ENCODE measurements at regions not wholly inside any gene's neighbourhood (a gene's known extent, or its start where the extent isn't known, plus 50 kb on each side); places are given as distances from the start of the nearest gene placed in this dataset.

DNA sequence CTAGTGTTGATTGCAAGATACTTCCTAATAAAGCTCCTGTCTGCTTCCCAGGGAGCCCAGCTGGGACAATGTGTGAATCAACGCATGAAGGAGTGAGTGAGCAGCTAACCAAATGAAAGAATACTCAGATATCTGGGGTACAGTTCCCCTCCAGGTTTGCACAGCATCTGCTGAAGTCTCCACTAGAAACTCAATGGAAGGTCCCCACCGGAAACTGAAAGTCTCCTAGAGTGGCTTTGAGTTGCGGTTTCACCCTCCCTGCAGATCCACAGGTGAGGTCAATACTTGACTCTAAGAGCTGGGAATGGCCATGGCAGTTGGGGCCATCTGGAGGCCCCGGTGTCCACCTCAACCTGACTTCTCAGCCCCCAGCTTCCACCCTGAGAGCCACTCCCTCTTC, 198.2 kb upstream of the MSX2 start:
- DNase-seq (ENCODE audit: low spot score), result no peak
- Mint-ChIP-seq H3K4me3 (no peak overlapping the region), H3K27ac (no peak overlapping the region), H3K4me1 (peaks cover 20% of the 10 kb centered on the region), H3K27me3 (ENCODE audit: insufficient read depth, low read depth) (peaks cover 52% of the 10 kb centered on the region), H3K9me3 (no peaks in the 10 kb centered on the region), H3K36me3 (no peaks in the 10 kb centered on the region)
- Histone ChIP-seq H3K27ac (no peak overlapping the region), H4K20me1 (ENCODE audit: low read depth) (no peaks in the 10 kb centered on the region), H3K27me3 (no peaks in the 10 kb centered on the region), H2AFZ (replicated peaks) (no peak overlapping the region), H3K9ac (no peak overlapping the region), H3K36me3 (no peaks in the 10 kb centered on the region), H3K9me3 (ENCODE audit: low read depth) (no peaks in the 10 kb centered on the region), H3F3A (ENCODE audit: low read depth) (peaks cover 18% of the 10 kb centered on the region), H3K4me3 (no peak overlapping the region), H3K4me2 (no peak overlapping the region), H3K4me1 (peaks cover 12% of the 10 kb centered on the region), H3K79me2 (ENCODE audit: low read depth) (no peaks in the 10 kb centered on the region)
- TF ChIP-seq EZH2 (IDR thresholded peaks at IDR 0.05) (no peak), CTCF (IDR thresholded peaks at IDR 0.05) (no peak), EZH2phosphoT487 (IDR thresholded peaks at IDR 0.05) (no peak)

DNA sequence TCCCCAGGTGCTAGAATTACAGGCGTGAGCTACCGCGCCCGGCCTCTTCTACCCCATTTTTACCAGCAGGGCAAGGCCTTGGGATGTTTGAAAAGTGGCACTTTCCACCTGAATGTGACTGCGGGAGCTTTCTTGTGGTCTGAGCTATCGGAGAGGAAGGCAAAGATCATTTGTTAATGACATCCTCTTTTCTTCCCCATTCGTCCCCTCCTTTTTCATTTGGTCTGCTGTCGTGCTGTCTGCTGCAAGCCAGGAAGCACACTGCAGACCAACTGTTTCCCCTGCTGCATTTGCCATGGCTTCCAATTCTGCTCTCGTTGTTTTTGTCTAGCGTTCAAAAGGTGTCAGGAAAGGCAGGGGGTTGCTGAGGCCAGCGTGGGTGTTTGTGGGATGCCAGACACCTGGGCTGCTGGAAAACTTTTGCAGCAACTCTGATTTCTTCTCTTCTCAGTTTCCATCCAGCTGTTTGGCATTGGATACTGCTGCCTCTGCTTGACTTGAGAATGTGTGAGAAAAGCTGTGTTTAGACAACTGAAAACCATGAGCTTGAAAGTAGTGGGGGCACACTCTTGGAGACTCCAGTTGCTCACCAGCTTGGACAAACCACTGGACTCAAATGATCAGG, 196.4 kb upstream of the MSX2 start:
- H3K36me3 Mint-ChIP-seq, result no peaks in the 10 kb centered on the region
- TF ChIP-seq EZH2 (IDR thresholded peaks at IDR 0.05) (no peak), CTCF (IDR thresholded peaks at IDR 0.05) (no peak), EZH2phosphoT487 (IDR thresholded peaks at IDR 0.05) (no peak)
- H3K4me3 ChIP-seq, result no peak overlapping the region
- H4K20me1 ChIP-seq (ENCODE audit: low read depth), result no peaks in the 10 kb centered on the region
- peaks cover 36% of the 10 kb centered on the region for H3K4me1 Mint-ChIP-seq
- no peaks in the 10 kb centered on the region for H3K9me3 Mint-ChIP-seq
- H3K27ac ChIP-seq, result no peak overlapping the region
- H3K4me3 Mint-ChIP-seq, result no peak overlapping the region
- peaks cover 27% of the 10 kb centered on the region for H3K4me1 ChIP-seq
- peak overlapping the region; percentile 16 for H3K4me2 ChIP-seq
- no peaks in the 10 kb centered on the region for H3K79me2 ChIP-seq (ENCODE audit: low read depth)
- no peaks in the 10 kb centered on the region for H3K36me3 ChIP-seq
- no peak for DNase-seq (ENCODE audit: low spot score)
- H3K27me3 ChIP-seq, result no peaks in the 10 kb centered on the region
- H3K9me3 ChIP-seq (ENCODE audit: low read depth), result no peaks in the 10 kb centered on the region
- H3K27ac Mint-ChIP-seq, result no peak overlapping the region
- H3K27me3 Mint-ChIP-seq (ENCODE audit: insufficient read depth, low read depth), result peaks cover 47% of the 10 kb centered on the region
- peaks cover 27% of the 10 kb centered on the region for H3F3A ChIP-seq (ENCODE audit: low read depth)
- H3K9ac ChIP-seq, result no peak overlapping the region
- H2AFZ ChIP-seq (replicated peaks), result no peak overlapping the region

DNA sequence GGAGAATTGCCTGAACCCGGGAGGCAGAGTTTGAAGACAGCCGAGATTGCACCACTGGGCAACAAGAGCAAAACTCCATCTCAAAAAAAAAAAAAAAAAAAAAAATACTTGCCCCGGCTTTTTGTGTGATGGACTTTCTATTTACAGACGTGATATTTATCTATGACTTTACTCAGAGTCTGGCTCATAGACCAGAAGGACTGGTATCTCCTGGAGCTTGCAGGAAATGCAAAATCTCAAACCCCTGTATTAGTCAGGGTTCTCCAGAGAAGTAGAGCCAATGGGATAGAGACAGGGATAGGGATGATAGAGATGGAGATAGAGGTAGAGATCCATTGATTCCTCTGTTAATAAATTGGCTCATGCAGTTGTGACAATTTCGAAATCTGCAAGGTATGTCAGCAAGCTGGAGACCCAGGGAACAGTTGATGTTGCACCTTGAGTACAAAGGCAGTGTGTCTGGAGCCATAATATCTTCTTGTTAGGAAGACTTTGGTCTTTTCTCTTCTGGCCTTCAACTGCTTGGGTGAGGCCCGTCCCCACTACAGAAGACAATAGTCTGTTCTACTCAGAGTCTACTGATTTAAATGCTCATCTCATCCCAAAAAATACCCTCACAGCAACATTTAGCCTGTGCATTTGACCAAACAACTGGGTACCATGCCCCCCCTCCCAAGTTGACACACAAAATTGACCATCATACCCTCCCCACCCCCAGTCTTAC, 195.4 kb upstream of the MSX2 start:
- Histone ChIP-seq H3K79me2 (ENCODE audit: low read depth) (no peaks in the 10 kb centered on the region), H3K9me3 (ENCODE audit: low read depth) (no peaks in the 10 kb centered on the region), H3K9ac (no peak overlapping the region), H3K4me2 (no peak overlapping the region), H3K27me3 (no peaks in the 10 kb centered on the region), H3K4me1 (peaks cover 36% of the 10 kb centered on the region), H3K4me3 (no peak overlapping the region), H4K20me1 (ENCODE audit: low read depth) (no peaks in the 10 kb centered on the region), H3K36me3 (no peaks in the 10 kb centered on the region), H3K27ac (no peak overlapping the region), H2AFZ (replicated peaks) (no peak overlapping the region), H3F3A (ENCODE audit: low read depth) (peaks cover 23% of the 10 kb centered on the region)
- no peak for TF ChIP-seq EZH2 (IDR thresholded peaks at IDR 0.05)
- TF ChIP-seq CTCF (IDR thresholded peaks at IDR 0.05), result no peak
- TF ChIP-seq EZH2phosphoT487 (IDR thresholded peaks at IDR 0.05), result no peak
- Mint-ChIP-seq H3K27me3 (ENCODE audit: insufficient read depth, low read depth) (peaks cover 47% of the 10 kb centered on the region), H3K36me3 (no peaks in the 10 kb centered on the region), H3K9me3 (no peaks in the 10 kb centered on the region), H3K4me1 (peaks cover 44% of the 10 kb centered on the region), H3K4me3 (no peak overlapping the region), H3K27ac (no peak overlapping the region)
- no peak for DNase-seq (ENCODE audit: low spot score)

All from neural progenitor cell (in vitro differentiated cells).